ENCODE measurements at regions not wholly inside any gene's neighbourhood (a gene's known extent, or its start where the extent isn't known, plus 50 kb on each side); places are given as distances from the start of the nearest gene placed in this dataset.

GRCh38 chr9:19965336-19965735 is 176.5 kb upstream of the SLC24A2 start:
- H3K36me3 ChIP-seq (ENCODE audit: control insufficient read depth in 2 of 4, insufficient read depth in 4 of 4, low read length in 3 of 4): no peaks in the 10 kb centered on the region
- no peak overlapping the region for H3K4me3 ChIP-seq (ENCODE audit: extremely low read depth in 1 of 4, insufficient read depth in 2 of 4, low read depth in 3 of 4, low read length in 4 of 4)
- ChIA-PET POLR2A (ENCODE audit: partially characterized antibody) (no interaction called here), CTCF (ENCODE audit: partially characterized antibody) (interaction anchor here (0.6 to 1.3 kb wide), 3 partner anchors 19 to 647 kb away, joined by 3 to 4 read pairs (median 3); no protein-coding TSS in a partner anchor)
- no peak overlapping the region for H3K56ac ChIP-seq (replicated peaks; ENCODE audit: insufficient read length, low read depth, low read length)
- no peaks in the 10 kb centered on the region for H4K20me1 ChIP-seq (replicated peaks in 1 of 2; ENCODE audit: control insufficient read depth in 1 of 2, insufficient read depth in 2 of 2, low read length in 2 of 2)
- no peak overlapping the region for H2AFZ ChIP-seq (ENCODE audit: low read length)
- DNase-seq (ENCODE audit: low read depth in 1 of 2, low spot score in 2 of 2) (no peak), FAIRE-seq (no peak)
- H3K4me1 ChIP-seq (replicated peaks in 1 of 4; ENCODE audit: control insufficient read depth in 3 of 4, insufficient read depth in 4 of 4, low read length in 3 of 4): peaks cover 1 to 17% (median 12%) of the 10 kb centered on the region in 4 experiments; a peak in 5 of 7 replicates
- H4K5ac ChIP-seq (ENCODE audit: insufficient read length, low read depth, low read length): no peak overlapping the region
- H4K8ac ChIP-seq (ENCODE audit: extremely low read depth, insufficient read depth, low read length): no peak overlapping the region
- H3K79me2 ChIP-seq (ENCODE audit: control insufficient read depth in 1 of 2, insufficient read depth in 2 of 2, low read length in 2 of 2): no peaks in the 10 kb centered on the region
- no peak overlapping the region for H2BK15ac ChIP-seq (ENCODE audit: low read length)
- no peak overlapping the region for H3K27ac ChIP-seq (ENCODE audit: low read depth, low read length)
- no peak overlapping the region for H3K14ac ChIP-seq (ENCODE audit: insufficient read length)
- no peaks in the 10 kb centered on the region for H3K79me1 ChIP-seq (ENCODE audit: low read depth, low read length)
- H4K91ac ChIP-seq (replicated peaks; ENCODE audit: insufficient read length, low read length): no peak overlapping the region
- no peak overlapping the region for H3K9ac ChIP-seq (replicated peaks in 1 of 4; ENCODE audit: extremely low read depth in 1 of 4, low read depth in 3 of 4, low read length in 3 of 4)
- H2AK5ac ChIP-seq (ENCODE audit: low read depth, low read length): no peak overlapping the region
- H3K23ac ChIP-seq (ENCODE audit: insufficient read length): no peak overlapping the region
- H3K4ac ChIP-seq (replicated peaks; ENCODE audit: insufficient read length, low read depth, low read length): no peak overlapping the region
- H3K23me2 ChIP-seq (ENCODE audit: low read depth, low read length): peaks cover 2% of the 10 kb centered on the region; the same call in 1 of the 2 replicates
- H3K9me3 ChIP-seq (ENCODE audit: insufficient read depth in 2 of 2, low read depth in 1 of 2, low read length in 1 of 2): no peaks in the 10 kb centered on the region; a peak in 1 of 4 replicates
- 98% methylated on average over 4 of the region's 4 CpGs; no CpG with 5 or more reads in 1 of the 2 experiments for WGBS, 2 experiments (ENCODE audit: extremely low coverage in 1 of 2, insufficient coverage in 1 of 2, insufficient read length in 1 of 2, insufficient replicate concordance in 2 of 2, low coverage in 1 of 2, low lambda C conversion rate in 2 of 2, missing lambda C conversion rate in 1 of 2)
- H3K18ac ChIP-seq (ENCODE audit: extremely low read depth, low read length): no peak overlapping the region
- no peaks in the 10 kb centered on the region for H3K27me3 ChIP-seq (replicated peaks in 1 of 4; ENCODE audit: control insufficient read depth in 3 of 4, extremely low read depth in 1 of 4, insufficient read depth in 3 of 4, low read length in 3 of 4)
- H2BK20ac ChIP-seq (ENCODE audit: low read length): no peak overlapping the region
- H3K4me2 ChIP-seq (ENCODE audit: insufficient read depth in 1 of 2, low read depth in 2 of 2, low read length in 2 of 2): no peak overlapping the region
- H2BK5ac ChIP-seq (ENCODE audit: low read depth, low read length): no peak overlapping the region
- H2BK120ac ChIP-seq (replicated peaks; ENCODE audit: low read depth, low read length): no peak overlapping the region
- no peak overlapping the region for H2BK12ac ChIP-seq (ENCODE audit: low read depth, low read length)
- no peak for TF ChIP-seq KDM4A (IDR thresholded peaks at IDR 0.05; ENCODE audit: low read depth, low read length, severe bottlenecking)
- no peak for TF ChIP-seq ZNF274 (IDR thresholded peaks at IDR 0.05; ENCODE audit: borderline replicate concordance, extremely low read depth, low read length)
- no peak for TF ChIP-seq BRCA1 (IDR thresholded peaks at IDR 0.05; ENCODE audit: low read depth, low read length)
- TF ChIP-seq CREB1 (IDR thresholded peaks at IDR 0.05): no peak
- no peak for TF ChIP-seq GABPA (IDR thresholded peaks at IDR 0.05; ENCODE audit: borderline replicate concordance, insufficient read depth, low read length)
- no peak for TF ChIP-seq BCL11A (IDR thresholded peaks at IDR 0.05; ENCODE audit: low read depth in 2 of 2, low read length in 2 of 2)
- TF ChIP-seq TAF1 (IDR thresholded peaks at IDR 0.05; ENCODE audit: low read depth, low read length): no peak
- no peak for TF ChIP-seq SRF (IDR thresholded peaks at IDR 0.05; ENCODE audit: low read depth, low read length)
- no peak for TF ChIP-seq ATF3 (IDR thresholded peaks at IDR 0.05; ENCODE audit: insufficient read depth, low read depth, low read length)
- no peak for TF ChIP-seq CTBP2 (IDR thresholded peaks at IDR 0.05; ENCODE audit: borderline replicate concordance, insufficient read depth, insufficient read length, low read length)
- no peak for TF ChIP-seq YY1 (IDR thresholded peaks at IDR 0.05; ENCODE audit: low read depth, low read length)
- TF ChIP-seq CEBPB (IDR thresholded peaks at IDR 0.05; ENCODE audit: low read depth, low read length): no peak
- TF ChIP-seq SIX5 (IDR thresholded peaks at IDR 0.05; ENCODE audit: low read depth, low read length): no peak
- TF ChIP-seq KDM5A (IDR thresholded peaks at IDR 0.05; ENCODE audit: low read length): no peak

Measured in H1 (cell line).